ENCODE measurements at regions not wholly inside any gene's neighbourhood (a gene's known extent, or its start where the extent isn't known, plus 50 kb on each side); places are given as distances from the start of the nearest gene placed in this dataset.

DNA sequence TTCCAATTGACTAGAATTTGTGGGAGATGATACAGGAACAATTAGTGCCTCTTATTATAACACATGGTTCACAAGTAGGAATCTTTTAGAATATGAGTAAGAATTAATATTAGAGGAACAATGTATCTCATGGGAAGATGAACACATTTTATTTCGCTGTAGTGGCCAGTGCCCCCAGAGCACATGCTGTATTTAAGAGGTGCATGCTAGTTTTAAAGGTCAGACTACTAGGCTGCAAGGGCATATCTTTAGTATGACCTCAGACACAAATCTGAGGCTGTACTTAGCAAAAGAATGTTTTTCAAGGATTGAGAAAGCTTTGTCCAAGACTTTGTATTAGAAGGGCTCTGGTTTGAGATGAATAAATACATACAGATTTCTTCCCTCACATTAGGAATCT, 586.9 kb downstream of the CCER1 start:
- no peak for DNase-seq (ENCODE audit: extremely low spot score in 2 of 2)
- no peaks in the 10 kb centered on the region for H3K36me3 ChIP-seq
- intact Hi-C loops (cut with DNase I): no loop called here
- H3K4me1 ChIP-seq: no peaks in the 10 kb centered on the region
- no peak overlapping the region for H3K27ac ChIP-seq
- TF ChIP-seq POLR2A (IDR thresholded peaks at IDR 0.05): no peak
- TF ChIP-seq, protein P1, sequence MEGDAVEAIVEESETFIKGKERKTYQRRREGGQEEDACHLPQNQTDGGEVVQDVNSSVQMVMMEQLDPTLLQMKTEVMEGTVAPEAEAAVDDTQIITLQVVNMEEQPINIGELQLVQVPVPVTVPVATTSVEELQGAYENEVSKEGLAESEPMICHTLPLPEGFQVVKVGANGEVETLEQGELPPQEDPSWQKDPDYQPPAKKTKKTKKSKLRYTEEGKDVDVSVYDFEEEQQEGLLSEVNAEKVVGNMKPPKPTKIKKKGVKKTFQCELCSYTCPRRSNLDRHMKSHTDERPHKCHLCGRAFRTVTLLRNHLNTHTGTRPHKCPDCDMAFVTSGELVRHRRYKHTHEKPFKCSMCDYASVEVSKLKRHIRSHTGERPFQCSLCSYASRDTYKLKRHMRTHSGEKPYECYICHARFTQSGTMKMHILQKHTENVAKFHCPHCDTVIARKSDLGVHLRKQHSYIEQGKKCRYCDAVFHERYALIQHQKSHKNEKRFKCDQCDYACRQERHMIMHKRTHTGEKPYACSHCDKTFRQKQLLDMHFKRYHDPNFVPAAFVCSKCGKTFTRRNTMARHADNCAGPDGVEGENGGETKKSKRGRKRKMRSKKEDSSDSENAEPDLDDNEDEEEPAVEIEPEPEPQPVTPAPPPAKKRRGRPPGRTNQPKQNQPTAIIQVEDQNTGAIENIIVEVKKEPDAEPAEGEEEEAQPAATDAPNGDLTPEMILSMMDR (IDR thresholded peaks at IDR 0.05): no peak
- TF ChIP-seq POLR2AphosphoS5 (IDR thresholded peaks at IDR 0.05; ENCODE audit: insufficient read depth in 1 of 2, low read depth in 1 of 2): no peak
- H3K27me3 ChIP-seq: no peaks in the 10 kb centered on the region
- no peak overlapping the region for H3K4me3 ChIP-seq
- H3K9me3 ChIP-seq: no peaks in the 10 kb centered on the region

DNA sequence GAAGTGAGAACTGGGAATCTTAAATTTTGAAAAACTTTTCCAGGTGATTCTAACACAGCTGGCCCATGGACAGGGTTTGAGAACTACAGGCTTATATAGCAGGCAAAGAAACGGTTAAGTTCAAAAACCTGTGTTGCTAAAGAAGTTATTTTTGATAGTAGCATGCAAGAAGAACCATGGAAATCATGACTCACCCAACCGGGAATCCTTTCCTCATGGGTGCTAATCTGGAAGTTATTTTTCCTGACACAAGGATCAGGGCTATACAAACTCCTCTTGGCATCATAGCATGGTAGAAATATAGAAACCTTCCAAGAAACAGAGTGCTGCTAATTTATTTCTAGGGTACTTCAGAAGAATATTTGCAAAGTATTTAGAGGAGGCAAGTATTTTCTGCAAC, 588.7 kb downstream of the CCER1 start:
- no peaks in the 10 kb centered on the region for H3K9me3 ChIP-seq
- H3K4me3 ChIP-seq: no peak overlapping the region
- intact Hi-C loops (cut with DNase I): no loop called here
- no peak for DNase-seq (ENCODE audit: extremely low spot score in 2 of 2)
- no peaks in the 10 kb centered on the region for H3K4me1 ChIP-seq
- TF ChIP-seq, protein P1 (IDR thresholded peaks at IDR 0.05): no peak
- TF ChIP-seq POLR2A (IDR thresholded peaks at IDR 0.05): no peak
- no peak for TF ChIP-seq POLR2AphosphoS5 (IDR thresholded peaks at IDR 0.05; ENCODE audit: insufficient read depth in 1 of 2, low read depth in 1 of 2)
- H3K27ac ChIP-seq: no peak overlapping the region
- no peaks in the 10 kb centered on the region for H3K36me3 ChIP-seq
- H3K27me3 ChIP-seq: no peaks in the 10 kb centered on the region

DNA sequence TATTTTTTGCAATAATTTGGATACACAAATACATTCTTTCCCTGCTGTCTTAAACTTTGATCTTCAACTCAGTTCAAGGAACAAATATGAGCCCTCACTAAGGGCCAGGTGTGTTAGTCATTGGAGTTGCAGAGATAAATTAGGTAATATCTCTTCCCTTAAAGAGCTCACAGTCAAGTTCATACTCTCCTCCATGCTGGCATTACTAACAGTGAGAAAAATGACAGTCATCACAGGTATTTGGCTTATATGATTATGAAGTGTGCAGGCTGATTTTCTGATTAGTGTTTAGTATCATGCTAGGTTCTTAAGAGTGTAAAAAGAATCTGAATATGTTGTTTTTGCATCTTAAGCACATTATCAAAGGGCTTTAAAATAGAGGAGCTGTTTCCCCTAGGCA, 594.7 kb downstream of the CCER1 start:
- Histone ChIP-seq H3K27ac (no peak overlapping the region), H3K4me3 (no peak overlapping the region), H3K36me3 (no peaks in the 10 kb centered on the region), H3K4me1 (no peaks in the 10 kb centered on the region), H3K9me3 (no peaks in the 10 kb centered on the region), H3K27me3 (no peaks in the 10 kb centered on the region)
- intact Hi-C loops (cut with DNase I): no loop called here
- TF ChIP-seq, protein P1 (IDR thresholded peaks at IDR 0.05): no peak
- TF ChIP-seq POLR2AphosphoS5 (IDR thresholded peaks at IDR 0.05; ENCODE audit: insufficient read depth in 1 of 2, low read depth in 1 of 2) (no peak), POLR2A (IDR thresholded peaks at IDR 0.05) (no peak)
- DNase-seq (ENCODE audit: extremely low spot score in 2 of 2): no peak

DNA sequence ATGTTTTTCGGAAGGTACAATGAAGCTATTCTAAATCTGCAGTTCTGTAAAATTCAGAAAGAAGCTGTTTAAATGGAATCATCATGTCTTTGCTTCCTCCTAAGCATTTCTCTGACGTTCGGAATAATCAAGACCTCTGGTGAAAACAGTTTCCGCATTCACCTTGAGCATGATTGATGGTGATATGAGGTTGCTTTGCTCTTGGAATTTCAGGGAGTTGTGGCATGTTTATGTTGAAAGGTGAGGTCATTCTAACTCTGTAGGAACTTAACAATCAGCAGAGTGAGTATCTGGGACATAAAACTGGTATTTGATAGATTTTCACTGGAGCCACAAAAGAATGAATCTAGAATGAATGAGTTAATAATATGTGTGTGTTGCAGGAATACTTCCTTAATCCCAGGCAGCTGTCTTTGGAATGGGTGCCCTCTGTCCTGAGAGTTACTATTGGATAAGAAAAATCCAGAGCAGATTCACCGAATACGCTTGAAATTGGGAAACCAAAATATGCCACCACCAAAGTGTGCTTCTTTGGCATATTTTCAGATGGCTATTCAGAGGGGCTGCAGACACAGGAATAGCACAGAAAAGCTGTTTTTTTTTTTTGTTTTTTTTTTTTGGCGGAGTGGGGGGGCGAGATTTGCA, 599.1 kb downstream of the CCER1 start:
- H3K27ac ChIP-seq: no peak overlapping the region
- H3K9me3 ChIP-seq: no peaks in the 10 kb centered on the region
- no peaks in the 10 kb centered on the region for H3K36me3 ChIP-seq
- no peaks in the 10 kb centered on the region for H3K4me1 ChIP-seq
- H3K27me3 ChIP-seq: no peaks in the 10 kb centered on the region
- intact Hi-C loops (cut with DNase I): no loop called here
- TF ChIP-seq POLR2AphosphoS5 (IDR thresholded peaks at IDR 0.05; ENCODE audit: insufficient read depth in 1 of 2, low read depth in 1 of 2) (no peak), POLR2A (IDR thresholded peaks at IDR 0.05) (no peak)
- TF ChIP-seq, protein P1 (IDR thresholded peaks at IDR 0.05): no peak
- no peak for DNase-seq (ENCODE audit: extremely low spot score in 2 of 2)
- no peak overlapping the region for H3K4me3 ChIP-seq

DNA sequence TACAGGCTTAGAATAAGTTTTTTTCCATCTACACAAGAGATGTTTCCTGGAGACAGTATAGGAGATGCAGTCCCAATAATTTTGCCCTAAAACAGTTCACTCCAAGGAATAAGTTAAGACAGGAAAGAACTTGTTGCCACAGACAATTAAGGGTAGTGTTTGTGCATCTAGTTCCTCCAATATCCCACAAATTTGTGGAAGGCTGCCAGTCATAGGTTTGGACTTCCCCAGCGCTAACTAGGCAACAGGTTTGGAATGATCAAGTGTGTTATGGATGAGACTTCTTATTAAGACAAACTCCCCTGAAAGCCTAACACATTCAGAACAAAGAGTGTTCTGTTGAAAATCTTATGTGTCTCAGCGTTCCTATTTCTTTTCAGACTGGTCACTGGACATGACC, 611.0 kb downstream of the CCER1 start:
- Histone ChIP-seq H3K27ac (no peak overlapping the region), H3K4me1 (peaks cover 6% of the 10 kb centered on the region), H3K27me3 (no peaks in the 10 kb centered on the region), H3K4me3 (no peak overlapping the region), H3K9me3 (no peaks in the 10 kb centered on the region), H3K36me3 (no peaks in the 10 kb centered on the region)
- intact Hi-C loops (cut with DNase I): no loop called here
- DNase-seq (ENCODE audit: extremely low spot score in 2 of 2): no peak
- no peak for TF ChIP-seq POLR2AphosphoS5 (IDR thresholded peaks at IDR 0.05; ENCODE audit: insufficient read depth in 1 of 2, low read depth in 1 of 2)
- TF ChIP-seq, protein P1 (IDR thresholded peaks at IDR 0.05): no peak
- TF ChIP-seq POLR2A (IDR thresholded peaks at IDR 0.05): no peak

All from vagina (tissue), 2 donors.